Limb (tissue), 2 donors: ENCODE measurements at regions not wholly inside any gene's neighbourhood (a gene's known extent, or its start where the extent isn't known, plus 50 kb on each side); places are given as distances from the start of the nearest gene placed in this dataset.
A peak's percentile ranks its signal among the peaks of the same experiment; 100 is the strongest.

Experiments
- DNase-seq, 2 donors: peaks; one replicate each; pipeline ENCODE4 v3.0.0-alpha.2; 2016; ENCODE audit errors: extremely low spot score in 2 of 2

- no peak for DNase-seq
These were observed 82.8 kb upstream of the LIMCH1 start for GRCh38 chr4:41455206-41455605.

GRCh38 chr4:41456559-41457101 lies 81.3 kb upstream of the LIMCH1 start:
- DNase-seq, result no peak

GRCh38 chr4:41458689-41459088 lies 79.3 kb upstream of the LIMCH1 start:
- no peak for DNase-seq

DNA sequence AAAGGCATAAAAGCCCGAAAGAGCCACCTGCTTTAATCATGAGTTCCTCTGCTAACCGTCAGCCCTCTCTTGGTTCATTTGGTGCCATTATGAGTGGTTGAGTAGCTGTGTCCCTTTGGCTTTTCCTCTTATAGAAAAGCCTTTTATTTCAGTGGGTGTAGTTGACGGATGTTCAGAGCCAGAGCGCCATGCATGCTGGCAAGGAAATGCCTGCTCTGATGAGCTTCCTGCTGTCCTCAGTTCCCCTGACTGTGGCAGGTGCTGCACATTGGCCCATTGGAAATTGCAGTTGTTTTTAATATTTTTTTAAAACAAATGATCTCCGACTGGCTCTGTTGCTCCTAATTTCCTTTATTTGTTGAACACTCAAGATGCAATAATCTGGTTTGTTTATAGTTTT lies 77.3 kb upstream of the LIMCH1 start:
- DNase-seq, result no peak

GRCh38 chr4:41461780-41462307 lies 76.1 kb upstream of the LIMCH1 start:
- no peak for DNase-seq

GRCh38 chr4:41465146-41465761 lies 72.7 kb upstream of the LIMCH1 start:
- no peak for DNase-seq

DNA sequence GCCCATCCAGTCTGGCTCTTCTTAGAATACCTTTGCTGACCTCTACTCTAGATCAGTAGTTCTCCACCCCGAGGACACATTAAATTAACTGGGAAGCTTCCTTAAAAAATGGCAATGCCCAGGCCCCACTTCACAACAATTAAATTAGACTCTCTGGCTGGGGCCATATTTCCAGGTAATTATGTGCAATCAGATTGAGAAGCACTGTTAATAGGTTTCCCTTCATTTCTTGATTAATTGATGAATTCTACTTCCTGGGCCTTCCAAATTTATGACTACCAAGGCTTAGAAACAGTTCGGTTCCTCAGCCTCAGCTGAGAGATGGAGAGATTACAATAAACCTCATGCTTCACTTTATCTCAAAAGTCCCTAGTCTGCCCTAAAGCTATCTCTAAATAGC lies 71.7 kb upstream of the LIMCH1 start:
- no peak for DNase-seq

- DNase-seq, result no peak
These were observed 69.8 kb upstream of the LIMCH1 start for GRCh38 chr4:41468122-41468521.

DNA sequence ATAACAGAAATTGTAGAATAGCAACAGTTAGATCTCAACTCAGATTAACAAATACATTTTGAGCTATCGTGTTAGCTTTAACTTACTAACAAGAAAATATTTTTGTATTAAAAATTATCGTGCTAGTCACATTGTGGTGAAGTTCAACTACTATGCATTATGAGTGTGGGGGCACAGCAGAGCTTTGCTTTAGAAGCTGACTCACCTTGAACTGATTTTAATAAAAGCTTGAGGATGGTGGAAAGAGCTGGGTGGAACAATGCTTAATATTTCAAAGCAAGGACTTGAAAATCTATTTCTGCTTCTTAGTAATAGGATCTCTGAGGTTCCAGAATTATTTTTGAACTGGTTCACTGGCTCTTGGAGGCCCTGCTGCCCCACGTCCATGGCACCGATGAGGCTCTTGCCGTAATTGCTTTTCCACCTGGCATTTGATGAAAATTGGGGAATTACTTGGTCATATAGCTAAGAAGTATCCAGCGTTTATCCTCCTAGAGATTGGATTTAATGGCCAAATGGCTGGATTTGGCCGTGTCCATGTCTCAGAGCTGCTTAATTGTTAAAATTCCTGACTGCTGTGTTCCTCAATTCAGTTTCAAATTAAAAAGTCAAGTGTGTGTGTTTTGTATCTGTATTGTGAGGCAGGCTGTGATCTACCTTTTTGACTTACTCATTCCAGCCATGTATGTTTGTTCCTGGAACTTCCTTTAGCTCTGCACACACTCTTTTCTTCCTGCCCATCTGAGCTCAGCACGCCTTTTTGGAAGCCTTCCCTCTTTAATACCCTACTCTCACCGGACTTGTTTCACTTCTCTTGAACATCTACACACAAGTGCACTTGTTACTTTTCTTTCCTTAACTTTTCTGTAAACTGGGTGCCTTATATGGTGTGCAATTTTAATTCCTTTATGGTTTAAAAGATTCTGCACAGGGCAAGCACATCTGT lies 66.6 kb upstream of the LIMCH1 start:
- DNase-seq, result peak in 1 of 2 donors; percentile 32

DNA sequence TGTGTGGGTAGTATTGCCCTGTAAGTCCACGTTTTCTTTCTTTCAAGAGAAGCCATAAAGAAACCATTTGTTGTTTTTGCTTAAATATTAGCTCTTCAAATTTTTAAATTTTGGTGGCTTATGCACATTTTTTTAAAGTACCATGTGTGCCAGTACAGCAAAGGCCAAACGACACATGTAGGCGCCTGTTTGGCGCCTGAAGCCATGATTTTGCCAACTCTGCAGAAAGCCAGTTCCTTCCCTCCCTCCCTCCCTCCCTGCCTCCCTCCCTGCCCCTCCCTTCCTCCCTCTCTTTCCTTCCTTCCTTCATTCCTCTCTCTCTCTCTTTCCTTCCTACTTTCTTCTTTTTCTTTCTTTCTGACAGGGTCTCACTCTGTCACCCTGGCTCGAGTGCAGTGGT lies 65.9 kb upstream of the LIMCH1 start:
- no peak for DNase-seq

DNA sequence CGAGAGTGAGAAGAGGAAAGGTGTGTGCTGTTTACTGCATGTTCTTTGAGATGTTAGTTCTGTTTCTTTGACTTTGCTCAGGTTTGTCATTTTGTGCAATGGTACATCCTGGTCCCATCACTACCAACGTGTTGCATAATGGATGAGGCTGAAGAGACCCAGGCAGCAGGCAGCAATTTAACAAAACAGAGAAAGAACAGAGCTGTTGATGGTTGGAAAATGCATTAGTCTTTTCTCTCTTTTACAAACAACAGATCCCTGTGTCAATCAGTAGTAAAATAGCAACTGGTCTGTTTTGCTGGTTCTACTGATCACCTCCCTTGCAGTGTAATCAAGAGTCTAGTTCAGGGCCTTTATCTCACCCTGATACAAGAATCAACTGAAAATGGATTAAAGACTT lies 64.8 kb upstream of the LIMCH1 start:
- no peak for DNase-seq

- DNase-seq, result no peak
These were observed 62.6 kb upstream of the LIMCH1 start for GRCh38 chr4:41475402-41475801.

DNA sequence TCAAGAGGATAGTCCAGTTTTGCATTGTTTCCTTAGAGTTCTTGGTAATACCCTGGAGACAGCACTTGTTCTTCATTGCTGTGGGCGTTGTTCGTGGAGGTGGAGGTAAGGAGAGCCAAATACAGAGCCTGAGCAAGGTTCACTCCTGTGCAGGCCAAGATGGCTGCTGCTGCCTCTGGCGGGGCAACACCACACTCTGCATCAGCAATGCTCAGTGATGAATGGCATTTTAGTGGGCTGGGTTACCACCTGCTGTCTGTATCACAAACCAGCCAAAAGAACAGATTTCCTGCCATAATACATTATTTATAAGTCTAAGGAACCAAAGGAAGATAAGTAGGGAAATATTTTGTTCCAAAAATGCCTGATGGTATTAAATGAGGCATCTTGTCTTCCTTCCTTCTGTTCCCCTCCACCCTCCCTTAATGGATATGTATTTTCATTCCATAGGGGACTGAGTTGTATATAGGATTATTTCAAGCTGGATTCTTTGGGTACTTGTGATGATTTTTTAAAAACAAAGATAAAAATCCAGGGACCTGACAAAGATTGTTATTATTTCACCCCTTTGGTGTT lies 61.6 kb upstream of the LIMCH1 start:
- DNase-seq, result no peak

GRCh38 chr4:41477181-41477905 lies 60.6 kb upstream of the LIMCH1 start:
- no peak for DNase-seq

DNA sequence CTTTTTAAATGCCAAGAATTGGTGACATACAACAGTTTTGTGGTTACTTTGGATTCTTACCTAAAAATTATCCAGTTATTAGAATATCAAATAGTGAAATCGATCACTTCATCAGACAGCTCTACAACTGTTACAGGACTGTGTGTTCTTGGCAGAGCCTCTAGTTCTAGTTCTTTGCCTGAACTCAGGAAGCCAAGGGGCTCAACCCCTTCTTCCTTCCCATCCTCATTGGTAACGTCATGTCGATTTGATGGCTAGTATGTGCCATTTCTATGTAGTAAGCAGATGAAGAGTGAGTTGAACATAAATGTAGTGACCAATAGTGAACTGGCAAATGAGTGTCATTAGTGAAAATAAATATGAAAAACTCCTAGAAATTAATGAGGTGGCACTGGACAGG lies 59.4 kb upstream of the LIMCH1 start:
- no peak for DNase-seq

GRCh38 chr4:41480896-41481311 lies 57.1 kb upstream of the LIMCH1 start:
- no peak for DNase-seq

DNA sequence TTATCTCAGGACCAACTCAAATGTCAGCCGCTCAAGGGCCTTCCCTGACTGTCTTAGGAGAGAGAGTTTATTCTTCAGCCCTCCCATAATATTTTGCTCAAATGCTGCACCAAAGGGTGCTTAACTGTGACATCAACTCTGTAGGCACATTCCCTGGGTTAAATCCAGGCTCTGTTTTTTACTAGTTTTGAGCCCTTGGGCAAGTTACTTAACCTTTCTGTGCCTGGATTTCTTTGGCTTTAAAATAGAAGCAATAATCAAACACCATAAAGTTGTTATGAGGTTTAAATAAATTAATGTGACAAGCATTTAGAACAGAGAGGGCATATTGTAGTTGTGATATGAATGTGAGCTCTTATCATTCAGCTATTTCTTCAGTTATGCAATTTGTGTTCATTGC lies 54.2 kb upstream of the LIMCH1 start:
- no peak for DNase-seq

DNA sequence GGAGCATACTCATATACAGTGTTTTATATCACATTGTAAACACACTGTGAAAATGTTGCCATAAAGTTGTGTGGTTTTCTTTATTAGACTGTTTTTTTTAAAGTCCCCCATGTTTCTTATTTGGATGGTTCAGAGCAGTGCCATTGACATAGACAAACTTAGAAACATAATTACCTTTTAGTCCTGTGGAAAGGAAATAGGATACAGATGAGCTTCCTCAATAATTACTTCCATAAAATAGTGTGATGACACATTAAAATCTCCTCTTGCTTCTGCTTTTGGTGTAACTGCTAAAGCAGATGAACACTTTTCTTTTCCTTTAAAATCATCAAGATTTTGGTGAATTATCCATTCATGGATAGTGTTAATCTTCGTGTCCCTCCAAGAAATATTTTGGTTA lies 52.9 kb upstream of the LIMCH1 start:
- no peak for DNase-seq

DNA sequence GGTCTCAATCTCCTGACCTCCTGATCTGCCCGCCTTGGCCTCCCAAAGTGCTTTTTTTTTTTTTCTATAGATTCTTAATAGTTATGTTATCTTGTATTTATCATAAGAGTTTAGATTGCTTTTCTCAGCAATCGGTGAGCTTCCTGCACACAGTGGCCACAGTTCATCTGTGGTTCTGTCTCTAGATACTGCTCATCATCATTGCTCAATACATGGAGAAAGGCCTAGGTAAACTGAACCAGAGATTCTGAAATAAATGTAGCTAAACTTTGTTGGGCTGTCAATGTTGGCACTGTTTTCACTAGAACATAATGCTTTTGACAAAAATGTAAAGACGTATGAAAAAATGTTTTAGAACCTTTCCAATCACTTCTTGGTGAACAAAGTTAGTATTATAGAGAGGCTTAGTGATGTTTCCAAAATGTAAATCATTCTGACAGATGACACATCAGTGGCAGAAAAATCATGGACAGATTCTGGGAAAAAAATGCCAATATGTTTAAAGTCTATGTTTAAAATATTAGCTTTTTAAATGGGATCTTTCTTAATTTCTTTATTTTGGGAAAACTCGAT lies 50.0 kb upstream of the LIMCH1 start:
- no peak for DNase-seq
